NCI-H774 (cell line): ENCODE measurements at regions not wholly inside any gene's neighbourhood (a gene's known extent, or its start where the extent isn't known, plus 50 kb on each side); places are given as distances from the start of the nearest gene placed in this dataset.
"Not testable (repeated sequence)": the region's sequence is repeated elsewhere in the genome, so short reads cannot be mapped to it uniquely, and the experiment has no call there.

Experiments
- DNase-seq: peaks from one replicate; lab custom pipeline; 2025; lab: John Stamatoyannopoulos, UW

- DNase-seq = no peak
Observed at GRCh38 chr3:159271799-159272512, 470.1 kb downstream of the MFSD1 start.

DNA sequence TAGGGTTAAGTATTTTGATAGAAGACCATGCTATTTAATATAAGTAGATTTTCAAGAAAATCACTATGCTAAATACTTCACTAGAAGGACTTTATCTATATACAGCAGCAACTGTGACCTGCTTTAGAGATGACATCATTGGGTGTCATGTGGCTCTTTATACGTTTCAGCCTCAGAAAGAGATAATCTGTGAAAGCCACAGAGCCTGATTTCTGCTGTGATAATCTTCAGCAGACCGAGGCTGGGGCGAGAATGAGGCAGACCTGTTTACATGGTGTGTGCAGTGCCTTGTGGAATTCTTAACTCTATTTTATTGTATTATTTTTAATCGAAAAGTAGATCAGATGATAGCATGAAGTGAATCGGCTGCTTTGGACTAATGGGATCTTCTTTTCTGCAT lies 471.2 kb downstream of the MFSD1 start:
- DNase-seq = no peak

DNA sequence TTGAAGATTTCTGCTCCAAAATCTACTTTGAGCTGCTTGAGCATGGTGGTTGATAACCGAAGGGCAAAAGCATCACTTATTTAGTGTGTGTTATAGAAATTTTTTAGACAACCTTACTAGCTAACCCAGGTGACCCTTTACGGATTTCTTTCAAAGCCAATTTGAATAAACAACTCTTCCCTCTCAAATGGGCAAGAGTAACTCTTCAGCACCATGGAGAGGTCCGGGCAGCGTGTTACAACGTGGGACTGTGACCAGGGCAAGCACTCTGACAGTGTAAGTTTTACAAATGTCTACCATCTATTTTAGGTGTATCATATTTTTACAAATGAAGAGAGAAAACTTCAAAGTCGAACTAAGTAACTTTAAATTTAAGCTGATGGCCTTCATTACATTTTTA lies 471.8 kb downstream of the MFSD1 start:
- DNase-seq = no peak

DNA sequence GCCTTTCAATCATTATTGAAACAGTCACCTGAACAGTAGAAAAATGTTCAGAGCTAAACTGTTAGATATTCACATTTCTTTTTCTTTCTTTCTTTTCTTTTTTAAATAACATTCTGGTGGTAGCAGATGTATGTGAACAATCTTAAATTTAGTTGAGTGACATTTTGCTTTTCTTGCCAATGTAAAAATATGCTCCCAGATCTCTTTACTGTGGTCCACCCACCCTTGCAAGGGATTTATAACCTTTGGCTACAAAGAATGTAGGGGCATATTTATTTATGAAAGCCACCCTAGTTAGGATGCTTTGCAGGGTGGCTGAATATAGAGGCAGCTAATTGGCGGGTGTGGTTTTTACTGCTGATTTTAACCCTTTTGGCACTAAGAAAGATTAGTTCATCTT lies 473.9 kb downstream of the MFSD1 start:
- no peak for DNase-seq

DNA sequence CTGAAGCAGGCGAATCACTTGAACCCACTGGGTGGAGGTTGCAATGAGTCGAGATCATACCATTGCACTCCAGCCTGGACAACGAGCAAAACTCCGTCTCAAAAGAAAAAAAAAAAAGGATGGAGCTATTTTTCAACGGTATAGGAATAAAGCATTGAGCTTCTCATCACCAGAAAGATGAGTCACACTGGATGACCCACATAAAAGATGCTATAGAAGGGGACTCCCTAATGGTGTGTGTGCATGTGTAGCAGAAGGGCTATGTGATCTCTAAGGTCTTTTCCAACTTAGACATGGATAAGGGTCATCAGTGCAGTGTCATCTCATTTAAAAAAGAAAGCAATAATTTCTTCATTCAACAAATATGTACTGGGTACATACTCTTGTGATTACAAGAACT lies 476.0 kb downstream of the MFSD1 start:
- no peak for DNase-seq

DNA sequence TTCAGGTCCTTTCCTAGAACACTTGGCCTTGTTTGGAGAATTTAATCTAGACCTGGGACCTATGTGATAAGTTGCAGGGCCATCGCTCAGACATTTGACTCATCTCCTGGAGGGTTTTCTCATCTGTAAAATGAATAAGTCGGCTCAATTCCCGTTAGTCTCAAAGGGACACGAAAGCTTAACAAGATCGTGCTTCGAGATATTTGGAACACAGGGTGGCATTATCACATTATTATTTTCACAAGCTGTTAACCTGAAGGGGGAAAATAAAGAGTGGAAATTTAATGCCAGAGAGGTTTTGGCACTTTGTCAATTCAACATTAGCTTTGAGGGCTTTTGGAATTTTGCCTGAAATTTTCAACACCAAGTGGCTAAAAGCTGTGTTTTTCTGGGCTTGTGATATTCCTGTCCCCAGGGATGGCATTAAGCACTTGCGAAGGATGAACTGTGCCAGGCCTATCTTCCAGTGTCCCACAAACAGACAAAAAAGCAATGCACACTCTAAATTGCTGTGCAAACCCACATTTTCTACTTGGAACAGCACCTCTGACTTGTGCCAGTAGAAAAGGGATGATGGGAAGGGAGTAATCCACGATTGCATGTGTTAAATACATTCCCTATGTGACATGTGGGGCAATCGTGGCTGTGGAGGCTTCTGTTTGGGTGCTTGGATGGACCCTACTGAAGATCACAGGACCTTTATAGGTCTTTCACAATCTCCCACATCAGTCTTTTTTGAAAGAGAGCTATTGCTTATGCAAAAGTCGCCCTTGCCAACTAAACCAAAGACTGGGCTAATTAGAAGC lies 478.7 kb downstream of the MFSD1 start:
- no peak for DNase-seq

GRCh38 chr3:159293493-159293892 lies 491.6 kb downstream of the MFSD1 start:
- DNase-seq = no peak

GRCh38 chr3:159301961-159302360 lies 500.1 kb downstream of the MFSD1 start:
- no peak for DNase-seq

- no peak for DNase-seq
Observed at GRCh38 chr3:159305017-159305416, 503.2 kb downstream of the MFSD1 start.

- not testable (repeated sequence) for DNase-seq
Observed at GRCh38 chr3:159316706-159317105, 514.9 kb downstream of the MFSD1 start.

- DNase-seq = no peak
Observed at GRCh38 chr3:159319156-159319555, 517.3 kb downstream of the MFSD1 start.

DNA sequence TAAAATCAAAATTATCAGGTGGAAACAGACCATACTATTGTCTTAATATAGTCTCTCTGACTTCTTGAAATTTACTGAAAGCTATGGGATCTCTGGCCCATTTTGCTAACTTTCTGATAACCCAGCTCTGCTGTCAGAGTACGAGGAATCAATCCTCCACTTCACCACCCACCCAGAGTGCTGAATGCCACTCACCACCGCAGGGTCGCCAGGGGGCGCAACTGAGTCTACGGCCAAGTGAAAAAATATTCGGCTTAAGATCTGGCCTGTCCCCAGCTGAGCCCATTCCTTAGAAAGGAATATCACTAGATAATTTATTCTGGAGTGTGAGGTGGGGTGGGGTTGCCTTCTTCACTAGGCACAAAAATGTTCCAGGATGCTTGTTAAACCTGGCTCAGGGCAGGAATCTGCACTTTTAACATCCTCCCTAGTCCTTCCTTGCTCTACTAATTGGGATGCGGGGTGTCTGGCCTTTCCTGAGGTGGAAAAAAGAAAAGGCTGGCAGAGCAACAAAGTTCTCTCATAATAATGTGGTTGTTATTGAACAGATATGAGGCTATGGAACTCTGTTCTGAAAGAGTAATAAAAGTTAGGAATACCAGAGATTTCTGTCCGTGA lies 520.6 kb downstream of the MFSD1 start:
- no peak for DNase-seq

- DNase-seq = no peak
Observed at GRCh38 chr3:159323848-159324247, 522.0 kb downstream of the MFSD1 start.

DNA sequence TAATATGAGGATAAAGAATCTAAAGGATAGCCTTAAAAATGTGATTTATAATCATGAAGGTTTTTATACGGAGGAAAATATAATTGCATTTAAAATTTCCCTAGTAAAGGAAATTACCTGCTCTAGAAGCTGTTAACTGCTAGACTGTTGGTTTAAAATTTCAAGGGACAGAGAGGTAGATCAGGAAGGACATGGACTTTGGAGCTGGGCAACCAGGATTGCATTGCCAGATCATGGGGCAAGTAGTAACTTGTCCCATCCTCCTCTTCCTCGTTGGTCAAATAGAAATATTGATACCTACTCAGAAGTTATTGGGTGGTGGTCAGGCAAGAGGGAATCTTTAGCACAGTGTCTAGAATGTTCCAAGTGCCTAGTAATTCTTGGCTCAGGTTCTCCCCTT lies 525.1 kb downstream of the MFSD1 start:
- DNase-seq = no peak

DNA sequence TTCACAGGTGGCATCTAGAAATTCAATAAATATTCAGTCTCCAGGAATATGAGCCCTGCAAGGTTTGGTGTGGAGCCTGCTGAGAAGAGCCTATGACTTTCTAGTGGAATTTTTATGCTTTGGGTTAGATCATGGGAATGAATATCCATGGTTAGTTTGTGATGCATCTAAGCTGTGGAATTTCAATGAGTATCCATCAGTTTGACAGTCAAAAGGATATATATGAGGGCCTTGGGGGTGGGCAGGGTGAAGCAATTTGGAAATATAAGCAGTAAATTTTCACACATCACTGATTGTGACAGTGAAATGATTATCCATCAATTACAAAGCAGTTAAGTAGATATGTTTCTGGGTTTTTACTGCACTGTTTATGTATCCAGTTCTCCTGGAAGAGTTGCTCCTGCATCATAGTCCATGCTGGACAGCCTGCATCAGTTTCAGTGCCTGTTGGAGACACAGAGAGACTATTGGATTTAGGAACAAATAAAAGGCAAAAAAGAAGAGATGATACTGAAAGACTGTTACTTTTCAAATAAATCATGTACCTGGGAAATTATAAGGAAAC lies 530.8 kb downstream of the MFSD1 start:
- no peak for DNase-seq

DNA sequence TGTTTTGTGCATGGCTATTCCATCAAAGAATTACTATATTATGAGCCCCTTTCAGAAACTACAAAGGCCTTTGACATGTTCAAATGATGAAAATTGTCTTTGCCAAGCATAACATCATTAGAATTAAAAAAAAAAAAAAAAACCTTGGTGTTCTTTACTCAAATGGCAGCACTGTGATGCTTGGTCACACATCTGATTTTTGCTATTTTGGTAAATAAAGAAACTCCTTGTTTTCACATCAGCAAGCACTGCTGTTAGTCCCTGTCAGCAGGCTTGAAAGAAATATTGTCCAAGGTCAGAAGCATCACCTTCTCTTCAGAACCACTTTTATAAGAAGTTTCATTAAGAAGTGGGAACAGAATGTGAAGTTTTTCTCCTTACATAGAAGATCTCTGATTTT lies 537.3 kb downstream of the MFSD1 start:
- DNase-seq = no peak

- no peak for DNase-seq
Observed at GRCh38 chr3:159340877-159341500, 539.1 kb downstream of the MFSD1 start.

DNA sequence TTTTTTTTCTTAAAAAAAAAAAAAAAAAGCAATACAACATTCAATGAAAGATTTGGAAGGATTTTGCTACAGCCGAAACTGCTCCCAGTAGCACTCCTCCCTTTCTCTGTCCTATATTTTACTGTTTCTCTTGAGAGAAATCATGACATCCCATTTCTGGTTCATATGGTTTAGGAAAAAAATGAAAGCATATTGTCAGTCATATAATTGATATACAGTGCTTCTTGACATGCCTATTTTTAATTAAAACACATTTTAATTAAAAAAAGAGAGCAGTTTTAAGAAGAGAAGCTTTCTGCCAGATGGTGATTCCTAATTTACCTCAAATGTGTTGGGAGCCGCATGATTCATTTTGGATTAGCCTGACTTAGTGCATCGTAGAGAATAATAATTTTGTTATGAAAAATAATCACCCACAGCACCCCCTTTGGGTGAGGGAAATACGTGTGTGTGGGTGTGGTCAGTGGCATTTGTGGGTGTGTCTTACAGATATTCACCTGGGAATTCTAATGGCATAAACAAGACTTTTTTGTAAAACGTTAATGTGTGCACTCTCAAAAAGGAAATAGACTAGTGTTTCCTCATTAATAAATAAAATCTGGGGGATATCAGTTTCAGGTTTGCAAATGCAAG lies 544.5 kb downstream of the MFSD1 start:
- DNase-seq = no peak

GRCh38 chr3:159348431-159348830 lies 546.6 kb downstream of the MFSD1 start:
- DNase-seq = no peak

- DNase-seq = no peak
Observed at GRCh38 chr3:159356606-159357005, 554.8 kb downstream of the MFSD1 start.

GRCh38 chr3:159364511-159364910 lies 562.7 kb downstream of the MFSD1 start:
- no peak for DNase-seq

GRCh38 chr3:159366476-159366875 lies 564.6 kb downstream of the MFSD1 start:
- DNase-seq = no peak
